ENCODE measurements at regions not wholly inside any gene's neighbourhood (a gene's known extent, or its start where the extent isn't known, plus 50 kb on each side); places are given as distances from the start of the nearest gene placed in this dataset.
A peak's percentile ranks its signal among the peaks of the same experiment; 100 is the strongest.

DNA sequence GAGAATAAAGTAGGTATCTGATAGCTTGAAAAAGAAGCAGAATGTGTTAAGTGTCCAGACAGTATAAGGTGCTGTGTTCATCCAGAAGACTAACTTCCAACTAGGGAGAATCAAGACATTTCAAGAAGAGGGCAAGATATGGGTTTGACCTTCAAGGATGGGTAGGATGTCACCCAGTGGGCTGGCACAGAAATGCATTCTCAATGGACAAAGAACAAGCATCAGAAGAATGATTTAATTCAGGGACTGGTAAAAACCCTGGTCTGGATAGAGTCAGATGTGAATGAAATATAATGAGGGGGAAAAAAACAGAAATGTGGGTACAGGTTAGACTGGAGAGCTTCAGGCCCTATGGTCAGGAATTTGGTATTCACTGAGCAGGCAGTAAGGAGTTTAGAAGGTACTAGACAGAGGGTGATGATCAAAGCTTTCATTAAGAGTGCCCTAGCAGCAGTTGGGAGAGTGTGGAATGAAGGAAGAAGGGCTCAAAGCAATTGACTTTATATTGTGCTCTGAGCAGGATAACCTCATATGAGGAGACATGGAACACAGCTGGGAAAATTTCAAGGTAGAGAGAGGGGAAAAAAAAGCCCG lies 180.7 kb upstream of the ANK3 start:
- H3K4me3 Mint-ChIP-seq = peak overlapping the region; percentile 33
- no peaks in the 10 kb centered on the region for H3K27me3 Mint-ChIP-seq
- H3K4me1 Mint-ChIP-seq = peaks cover 60% of the 10 kb centered on the region
- CTCF ChIA-PET = no interaction called here
- peaks cover 3% of the 10 kb centered on the region for H3K9me3 Mint-ChIP-seq
- H3K27ac Mint-ChIP-seq = no peak overlapping the region
- peaks cover 12% of the 10 kb centered on the region for H3K36me3 Mint-ChIP-seq (ENCODE audit: low read depth)
- DNase-seq = no peak
- POLR2A ChIA-PET = interaction anchor here (0.6 kb wide), 1 partner anchor 1723 kb away, joined by 5 read pairs; no protein-coding TSS in a partner anchor

DNA sequence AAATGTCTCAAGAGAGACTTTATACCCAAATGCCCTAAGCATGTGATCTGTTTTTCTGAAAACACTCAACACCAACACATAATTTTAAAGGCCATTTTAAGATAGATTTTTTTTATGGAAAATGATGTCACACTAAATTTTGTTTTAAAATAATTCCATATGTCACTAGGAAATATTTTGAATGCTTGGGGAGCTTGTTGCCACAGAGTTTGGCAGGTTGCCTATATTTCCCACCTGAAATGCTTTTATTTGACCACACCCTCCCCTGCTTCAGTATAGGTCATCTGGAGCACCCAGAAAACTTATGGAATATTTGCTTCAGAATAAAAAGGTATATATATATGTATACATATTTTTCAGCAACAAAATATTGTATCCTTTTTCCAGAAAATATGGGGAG lies 180.0 kb upstream of the ANK3 start:
- ChIA-PET CTCF (no interaction called here), POLR2A (no interaction called here)
- DNase-seq = no peak
- Mint-ChIP-seq H3K4me1 (peaks cover 58% of the 10 kb centered on the region), H3K36me3 (ENCODE audit: low read depth) (peaks cover 18% of the 10 kb centered on the region), H3K9me3 (peaks cover 7% of the 10 kb centered on the region), H3K4me3 (no peak overlapping the region), H3K27me3 (no peaks in the 10 kb centered on the region), H3K27ac (no peak overlapping the region)

DNA sequence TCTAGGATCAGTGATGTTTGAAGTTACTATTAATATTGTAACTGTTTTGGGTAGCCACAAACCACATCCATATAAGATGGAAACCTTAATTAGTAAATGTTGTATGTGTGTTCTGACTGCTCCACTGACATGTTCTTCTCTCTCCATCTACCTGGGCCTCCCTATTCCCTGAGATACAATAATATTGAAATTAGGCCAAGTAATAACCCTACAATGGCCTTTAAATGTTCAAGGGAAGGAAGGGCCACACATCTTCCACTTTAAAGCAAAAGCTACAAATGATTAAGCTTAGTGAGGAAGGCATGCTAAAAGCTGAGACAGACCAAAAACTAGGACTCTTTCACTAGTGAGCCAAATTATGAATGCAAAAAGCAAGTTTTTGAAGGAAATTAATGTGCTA lies 176.4 kb upstream of the ANK3 start:
- no peak for DNase-seq
- ChIA-PET POLR2A (interaction anchor here (0.6 to 0.8 kb wide), 2 partner anchors 98 to 212 kb away, joined by 3 read pairs; partner anchors contain the start of gene CDK1), CTCF (no interaction called here)
- Mint-ChIP-seq H3K27ac (peak overlapping the region; percentile 36), H3K9me3 (peaks cover 7% of the 10 kb centered on the region), H3K4me3 (no peak overlapping the region), H3K36me3 (ENCODE audit: low read depth) (peaks cover 21% of the 10 kb centered on the region), H3K27me3 (no peaks in the 10 kb centered on the region), H3K4me1 (peaks cover 34% of the 10 kb centered on the region)

DNA sequence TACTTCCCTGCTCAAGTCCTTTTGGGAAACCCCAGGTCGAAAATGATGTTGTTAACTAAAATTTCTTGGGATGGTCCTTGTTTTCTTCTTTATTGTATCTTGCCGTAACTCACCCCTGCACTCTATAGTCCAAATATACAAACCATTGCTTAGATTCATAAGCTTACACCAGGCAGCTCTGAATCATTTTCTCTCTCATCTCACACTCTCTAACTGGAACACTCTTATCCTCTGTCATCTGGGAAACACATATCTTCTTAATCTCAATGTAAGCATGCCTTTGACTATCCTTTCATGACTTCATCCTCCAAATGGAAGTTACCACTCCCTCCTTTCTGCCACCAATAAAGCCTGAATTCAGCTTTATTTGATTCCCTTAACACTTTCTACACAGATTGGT lies 175.8 kb upstream of the ANK3 start:
- ChIA-PET CTCF (no interaction called here), POLR2A (no interaction called here)
- Mint-ChIP-seq H3K4me3 (no peak overlapping the region), H3K27me3 (no peaks in the 10 kb centered on the region), H3K9me3 (peaks cover 7% of the 10 kb centered on the region), H3K4me1 (peaks cover 32% of the 10 kb centered on the region), H3K36me3 (ENCODE audit: low read depth) (peaks cover 21% of the 10 kb centered on the region), H3K27ac (no peak overlapping the region)
- DNase-seq = no peak

DNA sequence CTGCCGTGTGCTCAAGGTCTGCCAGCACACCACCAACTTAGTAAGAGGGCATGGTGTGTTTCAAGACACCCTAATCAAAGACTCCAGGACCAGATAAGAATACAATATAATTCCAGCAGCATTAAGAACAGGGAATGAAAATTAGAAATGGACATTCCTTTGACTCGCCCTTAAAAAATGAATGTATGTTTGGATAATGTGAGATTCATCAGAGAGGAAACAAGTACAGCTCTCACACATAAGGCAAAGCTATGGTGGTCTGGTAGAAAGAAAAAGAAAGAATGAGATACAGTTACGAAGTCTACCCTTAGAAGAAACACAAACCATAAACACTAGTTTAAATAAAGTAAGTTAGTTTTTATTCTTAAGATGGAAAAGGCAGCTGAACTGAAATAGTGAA lies 174.8 kb upstream of the ANK3 start:
- Mint-ChIP-seq H3K9me3 (peaks cover 7% of the 10 kb centered on the region), H3K27ac (no peak overlapping the region), H3K4me3 (no peak overlapping the region), H3K4me1 (peaks cover 27% of the 10 kb centered on the region), H3K36me3 (ENCODE audit: low read depth) (peaks cover 22% of the 10 kb centered on the region), H3K27me3 (no peaks in the 10 kb centered on the region)
- no peak for DNase-seq
- ChIA-PET CTCF (no interaction called here), POLR2A (no interaction called here)

DNA sequence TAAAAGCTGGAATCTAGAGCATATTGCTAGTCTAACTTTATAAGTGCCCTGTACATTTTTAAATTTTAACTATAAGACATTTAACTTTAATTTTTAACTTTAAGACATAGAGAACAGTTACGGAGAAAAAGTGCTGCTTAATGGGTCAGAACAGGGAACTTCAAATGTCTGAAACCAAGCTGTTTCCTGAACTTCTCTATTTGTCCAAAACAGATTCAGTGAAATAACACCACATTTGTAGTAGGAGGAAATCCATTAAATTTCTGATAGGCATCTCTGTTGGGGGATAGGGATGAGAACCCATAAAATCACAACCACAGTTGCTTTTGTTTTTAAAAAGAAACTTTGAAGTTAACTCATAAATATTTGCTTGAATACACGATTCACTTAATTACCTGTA lies 170.8 kb upstream of the ANK3 start:
- Mint-ChIP-seq H3K27me3 (no peaks in the 10 kb centered on the region), H3K27ac (no peak overlapping the region), H3K36me3 (ENCODE audit: low read depth) (peaks cover 21% of the 10 kb centered on the region), H3K9me3 (peaks cover 5% of the 10 kb centered on the region), H3K4me3 (no peak overlapping the region), H3K4me1 (peaks cover 6% of the 10 kb centered on the region)
- CTCF ChIA-PET = no interaction called here
- no peak for DNase-seq
- POLR2A ChIA-PET = interaction anchor here (1.0 kb wide), 1 partner anchor 12 kb away, joined by 4 read pairs; no protein-coding TSS in a partner anchor

DNA sequence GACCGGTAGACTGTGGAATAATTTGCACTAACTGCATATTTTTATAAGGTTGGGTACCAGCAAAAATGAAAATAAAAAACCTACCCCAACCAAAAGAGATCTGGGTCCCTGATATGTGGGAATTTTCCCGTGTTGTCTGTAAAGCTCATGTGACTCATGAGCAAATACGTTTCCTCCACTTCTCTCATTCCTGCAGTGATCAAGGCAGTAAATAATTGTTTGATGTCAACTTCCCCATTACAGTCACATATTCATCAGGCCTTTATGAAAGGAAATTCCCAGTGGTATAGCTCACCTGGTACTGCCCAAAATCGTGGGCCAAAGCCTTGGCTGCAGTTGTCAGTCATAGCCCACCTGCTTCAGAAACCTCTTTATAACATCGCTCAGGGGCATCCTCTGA lies 166.0 kb upstream of the ANK3 start:
- ChIA-PET POLR2A (no interaction called here), CTCF (no interaction called here)
- H3K27ac Mint-ChIP-seq = no peak overlapping the region
- peaks cover 3% of the 10 kb centered on the region for H3K4me1 Mint-ChIP-seq
- H3K9me3 Mint-ChIP-seq = no peaks in the 10 kb centered on the region
- H3K27me3 Mint-ChIP-seq = no peaks in the 10 kb centered on the region
- no peak overlapping the region for H3K4me3 Mint-ChIP-seq
- peaks cover 15% of the 10 kb centered on the region for H3K36me3 Mint-ChIP-seq (ENCODE audit: low read depth)
- no peak for DNase-seq

DNA sequence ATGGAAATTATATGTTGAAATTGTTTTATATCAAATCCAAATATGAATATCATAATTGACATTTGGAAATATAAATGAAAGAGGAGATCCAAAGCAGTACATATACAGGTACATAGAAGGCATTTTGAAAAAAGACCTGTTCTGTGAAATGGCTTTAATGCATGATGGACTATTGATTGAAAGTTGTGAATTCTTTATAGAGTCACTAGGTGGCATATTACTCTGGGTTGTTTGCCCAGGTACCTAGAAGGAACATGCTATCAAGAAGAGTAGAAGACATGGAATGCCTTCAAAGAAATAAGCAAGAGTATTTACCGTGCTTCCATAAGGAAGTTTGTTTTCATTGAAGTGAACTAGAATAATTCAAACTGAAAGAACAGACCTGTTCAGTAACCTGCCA lies 160.0 kb upstream of the ANK3 start:
- no peaks in the 10 kb centered on the region for H3K27me3 Mint-ChIP-seq
- H3K4me3 Mint-ChIP-seq = no peak overlapping the region
- H3K4me1 Mint-ChIP-seq = no peaks in the 10 kb centered on the region
- H3K36me3 Mint-ChIP-seq (ENCODE audit: low read depth) = peaks cover 4% of the 10 kb centered on the region
- H3K9me3 Mint-ChIP-seq = no peaks in the 10 kb centered on the region
- ChIA-PET CTCF (interaction anchor here (1.0 to 1.9 kb wide), 2 partner anchors 97 to 218 kb away, joined by 3 to 5 read pairs; no protein-coding TSS in a partner anchor), POLR2A (no interaction called here)
- no peak overlapping the region for H3K27ac Mint-ChIP-seq
- no peak for DNase-seq

DNA sequence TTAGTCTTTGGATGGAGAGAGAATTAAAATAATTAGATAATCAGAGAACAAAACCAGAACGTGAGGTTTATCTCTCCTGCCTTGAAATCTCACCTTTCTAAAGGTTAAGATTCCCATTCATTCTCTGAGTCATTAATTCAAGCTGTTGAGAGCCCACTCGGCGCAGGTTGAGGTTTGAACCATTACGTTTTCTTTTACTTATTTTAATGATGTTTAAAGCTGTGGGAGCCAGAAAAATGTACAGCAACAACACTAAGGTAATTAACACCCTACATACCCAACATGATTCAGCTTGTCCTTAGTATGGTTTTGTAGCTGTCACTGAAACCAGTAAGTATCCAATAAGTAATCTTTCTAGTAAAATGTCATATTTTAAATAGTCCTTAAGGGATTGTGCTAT lies 153.0 kb upstream of the ANK3 start:
- no peak overlapping the region for H3K27ac Mint-ChIP-seq
- H3K4me3 Mint-ChIP-seq = no peak overlapping the region
- H3K27me3 Mint-ChIP-seq = no peaks in the 10 kb centered on the region
- DNase-seq = no peak
- ChIA-PET CTCF (no interaction called here), POLR2A (no interaction called here)
- H3K9me3 Mint-ChIP-seq = no peaks in the 10 kb centered on the region
- no peaks in the 10 kb centered on the region for H3K36me3 Mint-ChIP-seq (ENCODE audit: low read depth)
- peaks cover 9% of the 10 kb centered on the region for H3K4me1 Mint-ChIP-seq

DNA sequence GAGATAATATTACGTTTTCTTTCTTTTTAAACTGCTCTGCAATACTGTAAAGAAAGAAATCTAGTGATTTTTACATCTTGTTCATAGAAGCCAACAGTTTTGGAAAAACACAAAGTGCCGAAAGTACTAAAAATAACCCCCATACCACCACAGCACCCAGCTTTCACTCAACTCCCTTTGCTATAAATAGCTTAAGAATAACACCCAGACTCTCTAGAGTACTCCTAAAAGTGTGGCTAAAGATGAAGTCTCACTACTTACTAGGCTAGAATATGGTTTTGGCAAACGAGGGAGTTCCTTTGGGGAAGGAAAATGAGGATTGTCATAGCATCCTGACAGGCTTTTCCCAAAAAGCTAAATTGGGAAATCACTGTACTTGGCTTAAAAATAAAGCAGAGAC lies 151.8 kb upstream of the ANK3 start:
- POLR2A ChIA-PET = no interaction called here
- H3K27me3 Mint-ChIP-seq = no peaks in the 10 kb centered on the region
- no peak overlapping the region for H3K27ac Mint-ChIP-seq
- H3K36me3 Mint-ChIP-seq (ENCODE audit: low read depth) = no peaks in the 10 kb centered on the region
- CTCF ChIA-PET = no interaction called here
- no peaks in the 10 kb centered on the region for H3K9me3 Mint-ChIP-seq
- peaks cover 17% of the 10 kb centered on the region for H3K4me1 Mint-ChIP-seq
- DNase-seq = no peak
- no peak overlapping the region for H3K4me3 Mint-ChIP-seq

DNA sequence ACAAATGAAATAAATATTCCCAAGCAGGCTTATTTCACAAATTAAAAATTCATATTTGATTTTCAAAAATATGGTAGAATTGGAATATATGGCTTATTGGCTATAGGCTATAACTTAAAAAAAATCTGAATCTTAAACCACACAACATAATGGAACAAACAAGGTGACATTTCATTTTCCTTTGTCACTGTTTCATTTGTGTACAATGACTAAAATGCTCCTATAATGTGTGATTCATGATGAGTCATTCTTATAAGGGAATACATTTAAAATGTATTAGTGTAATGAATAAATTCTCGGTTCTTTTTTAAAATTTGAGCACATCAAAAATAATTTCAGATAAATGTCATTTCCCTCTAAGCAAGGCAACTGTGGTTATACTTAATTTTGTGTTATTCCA lies 148.0 kb upstream of the ANK3 start:
- H3K9me3 Mint-ChIP-seq = no peaks in the 10 kb centered on the region
- peaks cover 29% of the 10 kb centered on the region for H3K4me1 Mint-ChIP-seq
- ChIA-PET CTCF (no interaction called here), POLR2A (no interaction called here)
- DNase-seq = no peak
- H3K27ac Mint-ChIP-seq = no peak overlapping the region
- no peak overlapping the region for H3K4me3 Mint-ChIP-seq
- H3K27me3 Mint-ChIP-seq = no peaks in the 10 kb centered on the region
- H3K36me3 Mint-ChIP-seq (ENCODE audit: low read depth) = no peaks in the 10 kb centered on the region

DNA sequence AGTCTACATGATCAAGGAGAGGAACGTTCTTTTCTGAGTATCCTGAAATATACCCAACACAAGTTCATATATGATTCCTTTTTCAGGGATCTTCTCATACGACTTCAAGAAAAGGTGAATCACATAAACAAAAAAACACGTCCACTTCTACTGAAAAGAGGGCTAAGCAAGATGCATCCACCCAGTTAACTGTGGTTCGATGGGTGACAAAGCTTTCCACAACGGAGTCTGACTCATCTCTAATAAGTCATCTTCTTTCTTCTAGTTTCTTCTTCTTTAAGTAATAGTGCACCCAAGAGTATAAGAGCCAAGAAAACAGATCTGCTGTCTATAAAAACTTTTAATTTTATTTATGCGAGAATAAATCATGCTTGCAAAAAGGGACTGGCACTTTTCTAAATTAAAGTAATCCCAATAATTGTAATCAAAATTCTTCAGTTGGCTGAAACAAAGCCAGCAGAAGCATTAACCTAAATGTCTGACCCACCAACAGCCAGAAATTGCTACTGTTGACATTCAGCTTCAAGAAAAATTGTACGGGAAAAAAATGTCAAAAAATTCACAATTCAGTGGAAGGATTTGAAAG lies 146.9 kb upstream of the ANK3 start:
- ChIA-PET CTCF (interaction anchor here (0.7 kb wide), 1 partner anchor 32 kb away, joined by 3 read pairs; no protein-coding TSS in a partner anchor), POLR2A (interaction anchor here (0.9 kb wide), 1 partner anchor 242 kb away, joined by 3 read pairs; no protein-coding TSS in a partner anchor)
- no peaks in the 10 kb centered on the region for H3K9me3 Mint-ChIP-seq
- H3K36me3 Mint-ChIP-seq (ENCODE audit: low read depth) = no peaks in the 10 kb centered on the region
- H3K4me1 Mint-ChIP-seq = peaks cover 29% of the 10 kb centered on the region
- H3K27me3 Mint-ChIP-seq = no peaks in the 10 kb centered on the region
- no peak overlapping the region for H3K27ac Mint-ChIP-seq
- no peak for DNase-seq
- H3K4me3 Mint-ChIP-seq = no peak overlapping the region

DNA sequence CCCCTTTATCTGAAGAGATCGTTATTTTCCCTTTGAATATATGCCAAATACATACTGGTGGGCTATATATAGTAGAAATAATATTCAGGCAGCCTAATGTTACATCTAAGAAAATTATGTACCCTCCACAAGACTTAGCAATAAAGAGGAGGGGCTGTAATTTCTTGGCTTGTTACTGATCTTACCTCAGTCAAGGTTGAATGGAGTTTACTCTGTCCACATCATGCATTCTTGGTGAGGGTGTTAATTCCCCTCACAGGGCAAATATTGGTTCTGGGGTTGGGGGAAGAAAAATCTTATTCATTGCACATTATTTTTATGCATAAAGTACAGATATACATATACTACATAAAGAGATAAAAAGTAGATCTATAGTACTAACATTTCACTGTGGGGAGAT lies 145.8 kb upstream of the ANK3 start:
- CTCF ChIA-PET = no interaction called here
- no peak overlapping the region for H3K27ac Mint-ChIP-seq
- H3K4me3 Mint-ChIP-seq = no peak overlapping the region
- H3K27me3 Mint-ChIP-seq = no peaks in the 10 kb centered on the region
- DNase-seq = no peak
- H3K9me3 Mint-ChIP-seq = no peaks in the 10 kb centered on the region
- POLR2A ChIA-PET = no interaction called here
- H3K4me1 Mint-ChIP-seq = peaks cover 27% of the 10 kb centered on the region
- no peaks in the 10 kb centered on the region for H3K36me3 Mint-ChIP-seq (ENCODE audit: low read depth)

DNA sequence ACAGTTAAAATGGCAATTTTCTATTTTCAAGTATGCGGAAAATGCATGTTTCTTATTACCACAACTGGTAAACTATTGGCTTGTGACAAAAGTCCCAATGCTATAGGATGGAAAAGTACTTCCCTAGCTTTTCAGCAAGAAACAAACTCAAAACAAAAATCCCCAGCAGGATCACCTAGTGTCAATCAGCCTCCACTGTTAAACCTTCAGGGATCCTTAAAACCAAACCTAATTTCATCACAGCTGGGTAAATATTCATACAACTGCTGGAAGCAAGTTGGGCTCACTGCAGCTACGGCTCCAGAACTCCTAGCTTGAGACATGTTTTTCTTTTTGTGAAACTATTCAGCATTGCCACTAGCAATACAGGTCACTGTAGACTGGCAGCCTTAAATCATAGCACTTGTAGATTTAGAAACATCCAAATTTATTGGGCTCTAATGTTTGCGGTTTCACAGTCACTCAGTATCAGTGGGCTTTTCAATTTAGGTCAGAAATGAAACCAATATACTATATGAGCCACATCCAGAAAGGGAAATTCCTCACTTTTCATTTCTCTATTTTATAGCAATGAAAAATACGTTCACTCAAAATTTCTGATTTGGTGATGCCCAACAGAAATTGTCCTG lies 145.2 kb upstream of the ANK3 start:
- Mint-ChIP-seq H3K9me3 (no peaks in the 10 kb centered on the region), H3K4me3 (no peak overlapping the region), H3K27ac (no peak overlapping the region), H3K36me3 (ENCODE audit: low read depth) (no peaks in the 10 kb centered on the region), H3K4me1 (peaks cover 26% of the 10 kb centered on the region), H3K27me3 (no peaks in the 10 kb centered on the region)
- ChIA-PET POLR2A (no interaction called here), CTCF (no interaction called here)
- no peak for DNase-seq
